22Rv1 (cell line): ENCODE measurements at regions not wholly inside any gene's neighbourhood (a gene's known extent, or its start where the extent isn't known, plus 50 kb on each side); places are given as distances from the start of the nearest gene placed in this dataset.

Experiments used
- H3K27ac ChIP-seq: fragments of 450-650 bp; 2 replicates; pipeline ENCODE4 v1.5.1; 2017
- CTCF ChIP-seq: fragments of 450-650 bp; IDR thresholded peaks from 2 replicates; pipeline ENCODE4 v1.5.1; 2017; ENCODE audit warnings: mild to moderate bottlenecking
- ZFX ChIP-seq: fragments of 450-650 bp; IDR thresholded peaks from 2 replicates; pipeline ENCODE4 v1.6.1; 2017; ENCODE audit warnings: antibody characterized with exemption, borderline replicate concordance

GRCh38 chr4:184941671-184942418 lies 76.4 kb upstream of the HELT start:
- H3K27ac ChIP-seq = no peak overlapping the region
- no peak for TF ChIP-seq CTCF
- TF ChIP-seq ZFX = no peak

GRCh38 chr4:184942444-184943425 lies 75.6 kb upstream of the HELT start:
- TF ChIP-seq ZFX (no peak), CTCF (no peak)
- no peak overlapping the region for H3K27ac ChIP-seq

GRCh38 chr4:184949020-184949419 lies 69.3 kb upstream of the HELT start:
- no peak for TF ChIP-seq CTCF
- H3K27ac ChIP-seq = no peak overlapping the region

- H3K27ac ChIP-seq = no peak overlapping the region
- TF ChIP-seq ZFX (no peak), CTCF (no peak)
These were observed 68.0 kb upstream of the HELT start for GRCh38 chr4:184950117-184950830.

GRCh38 chr4:184950926-184951325 lies 67.4 kb upstream of the HELT start:
- no peak overlapping the region for H3K27ac ChIP-seq
- TF ChIP-seq ZFX (no peak), CTCF (no peak)

- TF ChIP-seq ZFX = no peak
- TF ChIP-seq CTCF = no peak
- no peak overlapping the region for H3K27ac ChIP-seq
These were observed 66.6 kb upstream of the HELT start for GRCh38 chr4:184951668-184952160.
